GM12878 (cell line): ENCODE measurements at regions not wholly inside any gene's neighbourhood (a gene's known extent, or its start where the extent isn't known, plus 50 kb on each side); places are given as distances from the start of the nearest gene placed in this dataset.
"Not testable (repeated sequence)": the region's sequence is repeated elsewhere in the genome, so short reads cannot be mapped to it uniquely, and the experiment has no call there.

Source experiments
- BRCA1 ChIP-seq: IDR thresholded peaks from 2 replicates; pipeline ENCODE4 v1.6.1; 2011; ENCODE audit warnings: low read depth, low read length, improper control_type of control experiment
- EP300 ChIP-seq, 2 experiments: fragments of 150-350 bp in 1 of 2; IDR thresholded peaks; 2 replicates each; pipeline ENCODE4 v1.6.1; 2011 to 2012; ENCODE audit warnings: low read depth in 2 of 2, low read length in 2 of 2, borderline replicate concordance in 1 of 2, improper control_type of control experiment in 1 of 2, inconsistent platforms in 1 of 2; ENCODE audit not compliant: control insufficient read depth in 1 of 2
- NBN ChIP-seq: fragments of 450-650 bp; IDR thresholded peaks from 2 replicates; pipeline ENCODE4 v1.6.1; 2016
- NFXL1 ChIP-seq: fragments of 450-650 bp; IDR thresholded peaks from 2 replicates; pipeline ENCODE4 v1.6.1; 2017; ENCODE audit warnings: antibody characterized with exemption, mild to moderate bottlenecking, borderline replicate concordance
- NR2F1 ChIP-seq: fragments of 450-650 bp; conservative IDR thresholded peaks from 2 replicates; pipeline ENCODE4 v1.6.1; 2017; ENCODE audit warnings: mild to moderate bottlenecking
- POLR2AphosphoS5 ChIP-seq: IDR thresholded peaks from 2 replicates; pipeline ENCODE4 v1.6.1; 2011; ENCODE audit warnings: mild to moderate bottlenecking, low read length, inconsistent platforms
- RCOR1 ChIP-seq: conservative IDR thresholded peaks from 2 replicates; pipeline ENCODE4 v1.6.1; 2012; ENCODE audit warnings: low read depth, low read length, improper control_type of control experiment
- WRNIP1 ChIP-seq: IDR thresholded peaks from 2 replicates; pipeline ENCODE4 v1.6.1; 2011; ENCODE audit warnings: low read depth, low read length, improper control_type of control experiment, borderline replicate concordance
- YBX1 ChIP-seq: fragments of 450-650 bp; IDR thresholded peaks from 2 replicates; pipeline ENCODE4 v1.6.1; 2016; ENCODE audit warnings: antibody characterized with exemption
- ZNF207 ChIP-seq: fragments of 450-650 bp; IDR thresholded peaks from 2 replicates; pipeline ENCODE4 v1.6.1; 2014; ENCODE audit warnings: antibody characterized with exemption, mild to moderate bottlenecking, borderline replicate concordance
- TF ChIP-seq, protein P1 (sequence below), 3 experiments: IDR thresholded peaks in 2 of 3; conservative IDR thresholded peaks in 1 of 3; 2 replicates each; pipeline ENCODE4 v1.5.1; 2011; ENCODE audit warnings: low read depth in 3 of 3, low read length in 3 of 3, mild to moderate bottlenecking in 3 of 3, control low read depth in 2 of 3, moderate library complexity in 2 of 3, inconsistent platforms in 1 of 3, mixed read lengths in 1 of 3; ENCODE audit not compliant: control insufficient read depth in 2 of 3, insufficient read depth in 1 of 3; ENCODE audit errors: extremely low read depth in 1 of 3
- TF ChIP-seq, protein P2 (sequence below): IDR thresholded peaks from 2 replicates; pipeline ENCODE4 v1.6.1; 2012; ENCODE audit warnings: mild to moderate bottlenecking, low read depth, low read length

DNA sequence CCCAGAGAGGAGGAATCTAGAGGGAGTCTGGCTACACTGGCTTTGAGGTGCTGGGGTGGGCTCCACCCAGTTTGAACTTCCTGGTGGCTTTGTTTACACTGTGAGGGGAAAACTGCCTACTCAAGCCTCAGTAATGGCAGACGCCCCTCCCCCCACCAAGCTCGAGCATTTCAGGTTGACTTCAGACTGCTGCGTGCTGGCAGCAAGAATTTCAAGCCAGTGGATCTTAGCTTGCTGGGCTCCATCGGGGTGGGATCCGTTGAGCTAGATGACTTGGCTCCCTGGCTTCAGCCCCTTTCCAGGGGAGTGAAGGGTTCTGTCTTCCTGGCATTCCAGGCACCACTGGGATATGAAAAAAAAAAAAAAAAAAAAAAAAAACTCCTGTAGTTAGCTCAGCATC is 281.0 kb downstream of the FGF10 start:
- not testable (repeated sequence) for TF ChIP-seq POLR2AphosphoS5; YBX1; ZNF207; WRNIP1; NFXL1; RCOR1; EP300 (IDR thresholded peaks at IDR 0.05; ENCODE audit: borderline replicate concordance in 1 of 2, control insufficient read depth in 1 of 2, low read depth in 2 of 2, low read length in 2 of 2); NBN; NR2F1; BRCA1
- TF ChIP-seq, protein P1, sequence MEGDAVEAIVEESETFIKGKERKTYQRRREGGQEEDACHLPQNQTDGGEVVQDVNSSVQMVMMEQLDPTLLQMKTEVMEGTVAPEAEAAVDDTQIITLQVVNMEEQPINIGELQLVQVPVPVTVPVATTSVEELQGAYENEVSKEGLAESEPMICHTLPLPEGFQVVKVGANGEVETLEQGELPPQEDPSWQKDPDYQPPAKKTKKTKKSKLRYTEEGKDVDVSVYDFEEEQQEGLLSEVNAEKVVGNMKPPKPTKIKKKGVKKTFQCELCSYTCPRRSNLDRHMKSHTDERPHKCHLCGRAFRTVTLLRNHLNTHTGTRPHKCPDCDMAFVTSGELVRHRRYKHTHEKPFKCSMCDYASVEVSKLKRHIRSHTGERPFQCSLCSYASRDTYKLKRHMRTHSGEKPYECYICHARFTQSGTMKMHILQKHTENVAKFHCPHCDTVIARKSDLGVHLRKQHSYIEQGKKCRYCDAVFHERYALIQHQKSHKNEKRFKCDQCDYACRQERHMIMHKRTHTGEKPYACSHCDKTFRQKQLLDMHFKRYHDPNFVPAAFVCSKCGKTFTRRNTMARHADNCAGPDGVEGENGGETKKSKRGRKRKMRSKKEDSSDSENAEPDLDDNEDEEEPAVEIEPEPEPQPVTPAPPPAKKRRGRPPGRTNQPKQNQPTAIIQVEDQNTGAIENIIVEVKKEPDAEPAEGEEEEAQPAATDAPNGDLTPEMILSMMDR (IDR thresholded peaks at IDR 0.05 in 2 of 3, conservative IDR thresholded peaks at IDR 0.05 in 1 of 3; ENCODE audit: control insufficient read depth in 2 of 3, extremely low read depth in 1 of 3, insufficient read depth in 1 of 3, low read depth in 3 of 3, low read length in 3 of 3): not testable (repeated sequence)
- TF ChIP-seq, protein P2, sequence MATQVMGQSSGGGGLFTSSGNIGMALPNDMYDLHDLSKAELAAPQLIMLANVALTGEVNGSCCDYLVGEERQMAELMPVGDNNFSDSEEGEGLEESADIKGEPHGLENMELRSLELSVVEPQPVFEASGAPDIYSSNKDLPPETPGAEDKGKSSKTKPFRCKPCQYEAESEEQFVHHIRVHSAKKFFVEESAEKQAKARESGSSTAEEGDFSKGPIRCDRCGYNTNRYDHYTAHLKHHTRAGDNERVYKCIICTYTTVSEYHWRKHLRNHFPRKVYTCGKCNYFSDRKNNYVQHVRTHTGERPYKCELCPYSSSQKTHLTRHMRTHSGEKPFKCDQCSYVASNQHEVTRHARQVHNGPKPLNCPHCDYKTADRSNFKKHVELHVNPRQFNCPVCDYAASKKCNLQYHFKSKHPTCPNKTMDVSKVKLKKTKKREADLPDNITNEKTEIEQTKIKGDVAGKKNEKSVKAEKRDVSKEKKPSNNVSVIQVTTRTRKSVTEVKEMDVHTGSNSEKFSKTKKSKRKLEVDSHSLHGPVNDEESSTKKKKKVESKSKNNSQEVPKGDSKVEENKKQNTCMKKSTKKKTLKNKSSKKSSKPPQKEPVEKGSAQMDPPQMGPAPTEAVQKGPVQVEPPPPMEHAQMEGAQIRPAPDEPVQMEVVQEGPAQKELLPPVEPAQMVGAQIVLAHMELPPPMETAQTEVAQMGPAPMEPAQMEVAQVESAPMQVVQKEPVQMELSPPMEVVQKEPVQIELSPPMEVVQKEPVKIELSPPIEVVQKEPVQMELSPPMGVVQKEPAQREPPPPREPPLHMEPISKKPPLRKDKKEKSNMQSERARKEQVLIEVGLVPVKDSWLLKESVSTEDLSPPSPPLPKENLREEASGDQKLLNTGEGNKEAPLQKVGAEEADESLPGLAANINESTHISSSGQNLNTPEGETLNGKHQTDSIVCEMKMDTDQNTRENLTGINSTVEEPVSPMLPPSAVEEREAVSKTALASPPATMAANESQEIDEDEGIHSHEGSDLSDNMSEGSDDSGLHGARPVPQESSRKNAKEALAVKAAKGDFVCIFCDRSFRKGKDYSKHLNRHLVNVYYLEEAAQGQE: not testable (repeated sequence)
